Thyroid gland (tissue), 4 donors: ENCODE measurements at regions not wholly inside any gene's neighbourhood (a gene's known extent, or its start where the extent isn't known, plus 50 kb on each side); places are given as distances from the start of the nearest gene placed in this dataset.

Source experiments
- DNase-seq, 2 donors: peaks; one replicate each; pipeline ENCODE4 v3.0.0-alpha.2; 2019
- H3K27ac ChIP-seq, 3 donors: fragments of 200-600 bp; sonication (generic); 1 replicate in 2 of 3; 2 replicates in 1 of 3; pipeline ENCODE4 v1.5.1; 2016 to 2019; ENCODE audit warnings: mild to moderate bottlenecking in 1 of 3, moderate library complexity in 1 of 3
- H3K27me3 ChIP-seq: fragments of 200-600 bp; sonication (generic); one replicate; pipeline ENCODE4 v1.5.1; 2019
- H3K36me3 ChIP-seq, 2 donors: fragments of 200-600 bp; sonication (generic); one replicate each; pipeline ENCODE4 v1.5.1; 2016 to 2019
- H3K4me1 ChIP-seq, 2 donors: fragments of 200-600 bp; sonication (generic); one replicate each; pipeline ENCODE4 v1.5.1; 2017 to 2019
- H3K4me3 ChIP-seq, 3 donors: fragments of 200-600 bp; sonication (generic); replicated peaks in 1 of 3; 1 replicate in 2 of 3; 2 replicates in 1 of 3; pipeline ENCODE4 v1.5.1; 2016; ENCODE audit warnings: mild to moderate bottlenecking in 1 of 3
- H3K9me3 ChIP-seq: fragments of 200-600 bp; sonication (generic); one replicate; pipeline ENCODE4 v1.5.1; 2017
- POLR2A ChIP-seq, 2 donors: fragments of 450-650 bp; IDR thresholded peaks; one replicate each; pipeline ENCODE4 v1.6.1; 2017; ENCODE audit warnings: antibody characterized with exemption in 2 of 2, mild to moderate bottlenecking in 2 of 2, moderate library complexity in 1 of 2
- WGBS, 2 donors: methylation state at CpG; one replicate each; pipeline ENCODE4 v1.1.5; 2017; 5-methylcytosine and 5-hydroxymethylcytosine counted together
- intact Hi-C: fragments of 100-400 bp; cut with DNase I; formaldehyde crosslinking; loops from one replicate; pipeline ENCODE4 v1.15.1; 2023
- TF ChIP-seq, protein P1 (sequence below), 6 experiments: fragments of 200-600 bp in 3 of 6; fragments of 450-650 bp in 3 of 6; sonication (generic) in 3 of 6; IDR thresholded peaks; one replicate each; pipeline ENCODE4 v1.5.1; 2016 to 2019; ENCODE audit warnings: antibody characterized with exemption in 6 of 6, mild to moderate bottlenecking in 2 of 6, inconsistent platforms in 1 of 6, moderate library complexity in 1 of 6

DNA sequence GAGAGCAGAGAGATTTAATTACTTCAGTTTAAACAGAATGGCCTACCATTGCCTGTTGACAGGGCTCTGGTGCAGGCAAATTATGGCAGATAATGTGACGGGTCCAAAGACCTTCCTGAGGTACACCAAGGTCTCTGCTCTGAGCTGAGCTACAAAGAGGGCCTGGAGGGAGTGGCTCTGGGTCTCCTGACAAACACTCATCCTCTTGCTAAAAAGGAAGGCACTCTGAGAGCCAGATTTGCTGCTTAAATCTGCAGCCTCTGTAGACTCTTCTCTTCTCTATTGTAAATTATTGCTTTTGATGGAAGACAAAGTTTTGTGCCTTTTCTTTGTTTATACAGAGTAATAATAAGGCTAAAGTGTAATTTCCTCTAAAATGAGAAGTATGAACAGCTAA, 529.5 kb upstream of the FZD8 start:
- intact Hi-C loops = no loop called here
- WGBS, 2 donors = 62 to 67% methylated on average over 1 of the region's 1 CpG
- Histone ChIP-seq H3K27me3 (no peaks in the 10 kb centered on the region), H3K9me3 (no peaks in the 10 kb centered on the region), H3K4me3 (no peak overlapping the region), H3K4me1 (no peaks in the 10 kb centered on the region), H3K36me3 (no peaks in the 10 kb centered on the region), H3K27ac (no peak overlapping the region)
- TF ChIP-seq, protein P1, sequence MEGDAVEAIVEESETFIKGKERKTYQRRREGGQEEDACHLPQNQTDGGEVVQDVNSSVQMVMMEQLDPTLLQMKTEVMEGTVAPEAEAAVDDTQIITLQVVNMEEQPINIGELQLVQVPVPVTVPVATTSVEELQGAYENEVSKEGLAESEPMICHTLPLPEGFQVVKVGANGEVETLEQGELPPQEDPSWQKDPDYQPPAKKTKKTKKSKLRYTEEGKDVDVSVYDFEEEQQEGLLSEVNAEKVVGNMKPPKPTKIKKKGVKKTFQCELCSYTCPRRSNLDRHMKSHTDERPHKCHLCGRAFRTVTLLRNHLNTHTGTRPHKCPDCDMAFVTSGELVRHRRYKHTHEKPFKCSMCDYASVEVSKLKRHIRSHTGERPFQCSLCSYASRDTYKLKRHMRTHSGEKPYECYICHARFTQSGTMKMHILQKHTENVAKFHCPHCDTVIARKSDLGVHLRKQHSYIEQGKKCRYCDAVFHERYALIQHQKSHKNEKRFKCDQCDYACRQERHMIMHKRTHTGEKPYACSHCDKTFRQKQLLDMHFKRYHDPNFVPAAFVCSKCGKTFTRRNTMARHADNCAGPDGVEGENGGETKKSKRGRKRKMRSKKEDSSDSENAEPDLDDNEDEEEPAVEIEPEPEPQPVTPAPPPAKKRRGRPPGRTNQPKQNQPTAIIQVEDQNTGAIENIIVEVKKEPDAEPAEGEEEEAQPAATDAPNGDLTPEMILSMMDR (IDR thresholded peaks at IDR 0.05) = no peak
- no peak for TF ChIP-seq POLR2A (IDR thresholded peaks at IDR 0.05)
- no peak for DNase-seq

DNA sequence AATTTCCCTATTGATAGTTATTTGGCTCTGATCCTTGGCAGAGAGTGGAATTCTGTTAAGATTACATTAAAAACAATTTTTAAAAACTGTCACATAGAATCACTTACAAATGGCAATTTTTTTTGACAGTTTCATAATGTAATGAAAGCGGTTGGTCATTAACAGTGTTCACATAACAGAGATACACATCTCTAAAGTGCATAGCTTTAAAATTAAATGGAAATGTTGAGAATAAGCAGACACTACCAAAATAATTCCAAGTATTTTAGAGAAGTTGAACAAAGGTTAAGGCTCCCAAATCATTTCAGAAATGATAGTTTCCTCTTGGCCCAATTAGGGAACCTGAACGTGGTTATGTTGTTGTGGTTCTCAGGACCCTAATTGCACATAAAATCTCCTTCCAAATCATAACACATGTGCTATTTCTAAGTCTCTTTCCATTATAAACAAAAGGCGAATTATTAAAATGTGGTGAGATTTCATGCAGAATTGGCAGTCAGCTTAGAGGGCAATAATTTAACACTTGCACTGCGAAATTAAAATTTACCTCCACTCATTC, 528.9 kb upstream of the FZD8 start:
- Histone ChIP-seq H3K9me3 (no peaks in the 10 kb centered on the region), H3K27me3 (no peaks in the 10 kb centered on the region), H3K36me3 (no peaks in the 10 kb centered on the region), H3K4me3 (no peak overlapping the region), H3K4me1 (no peaks in the 10 kb centered on the region), H3K27ac (no peak overlapping the region)
- 74 to 86% methylated on average over 4 of the region's 4 CpGs for WGBS, 2 donors
- DNase-seq = no peak
- intact Hi-C loops = no loop called here
- TF ChIP-seq, protein P1 (IDR thresholded peaks at IDR 0.05) = no peak
- no peak for TF ChIP-seq POLR2A (IDR thresholded peaks at IDR 0.05)

GRCh38 chr10:36170142-36170719, 528.1 kb upstream of the FZD8 start:
- intact Hi-C loops = no loop called here
- no peak for DNase-seq
- WGBS, 2 donors = 93 to 96% methylated on average over 2 of the region's 2 CpGs
- Histone ChIP-seq H3K9me3 (no peaks in the 10 kb centered on the region), H3K27me3 (no peaks in the 10 kb centered on the region), H3K4me3 (no peak overlapping the region), H3K27ac (no peak overlapping the region), H3K36me3 (no peaks in the 10 kb centered on the region), H3K4me1 (no peaks in the 10 kb centered on the region)
- TF ChIP-seq, protein P1 (IDR thresholded peaks at IDR 0.05) = no peak

DNA sequence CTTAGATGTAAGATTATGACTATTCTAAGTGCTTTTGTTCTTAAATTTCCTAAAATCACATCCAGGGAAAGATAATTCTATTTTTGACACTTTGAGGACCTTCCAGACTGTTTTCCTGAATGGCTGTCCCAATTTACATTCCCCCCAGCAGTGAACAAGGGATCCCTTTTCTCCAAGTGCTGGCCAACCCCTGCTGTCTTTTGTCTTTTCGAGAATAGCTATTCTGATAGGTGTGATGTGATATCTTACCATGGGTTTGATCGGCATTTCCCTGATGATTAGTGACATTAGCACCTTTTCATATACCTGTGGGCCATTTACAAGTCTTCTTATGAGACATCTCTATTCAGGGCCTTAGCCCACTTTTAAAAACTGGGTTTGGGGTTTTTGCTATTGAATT, 526.7 kb upstream of the FZD8 start:
- no peak overlapping the region for H3K4me3 ChIP-seq
- 86 to 93% methylated on average over 2 of the region's 2 CpGs for WGBS, 2 donors
- TF ChIP-seq, protein P1 (IDR thresholded peaks at IDR 0.05) = no peak
- TF ChIP-seq POLR2A (IDR thresholded peaks at IDR 0.05) = no peak
- H3K27me3 ChIP-seq = no peaks in the 10 kb centered on the region
- no peaks in the 10 kb centered on the region for H3K36me3 ChIP-seq
- no peak for DNase-seq
- no peak overlapping the region for H3K27ac ChIP-seq
- H3K9me3 ChIP-seq = no peaks in the 10 kb centered on the region
- intact Hi-C loops = no loop called here
- H3K4me1 ChIP-seq = no peaks in the 10 kb centered on the region

DNA sequence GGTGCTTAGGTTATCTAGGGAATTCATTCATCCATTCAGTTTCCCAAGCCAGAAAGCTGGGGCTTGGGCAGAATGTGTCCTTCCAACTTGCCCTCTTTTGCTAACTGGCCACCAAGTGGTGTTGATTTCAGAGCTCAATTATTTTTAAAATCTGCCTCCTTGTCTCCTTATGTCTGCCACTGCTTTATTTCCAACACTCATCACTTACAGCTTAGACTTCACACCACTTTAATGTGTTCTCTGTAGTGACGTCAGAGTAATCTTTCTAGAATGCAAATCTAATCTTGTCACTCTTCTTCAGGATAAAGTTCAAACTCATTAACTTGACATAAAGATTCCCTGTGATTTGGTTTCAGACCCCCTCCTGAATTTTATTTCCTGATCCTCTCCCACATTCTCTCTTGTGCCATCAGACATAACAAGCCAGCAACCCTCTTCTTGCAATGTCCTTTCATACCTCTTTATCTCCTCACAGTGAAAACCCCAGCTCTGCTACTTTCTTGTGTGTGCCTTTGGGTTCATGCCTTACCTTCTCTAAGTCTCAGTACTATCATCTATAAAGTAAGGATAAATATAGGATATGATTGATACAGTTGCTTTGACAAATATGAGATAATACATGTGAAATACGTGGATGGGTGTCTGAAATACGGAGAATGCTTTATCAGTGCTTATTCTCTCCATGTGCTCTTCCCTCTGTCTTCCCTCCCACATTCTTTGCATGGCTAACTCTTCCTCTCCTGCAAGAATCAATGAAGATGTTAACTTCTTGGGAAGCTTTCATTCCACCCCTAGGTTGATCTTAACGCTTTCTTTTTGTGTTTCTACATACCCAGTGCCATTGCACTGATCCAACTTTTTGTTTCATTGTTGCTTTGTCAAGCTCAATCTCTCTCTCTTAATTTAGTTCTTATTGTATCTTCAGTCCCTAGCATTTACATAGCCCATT, 522.7 kb upstream of the FZD8 start:
- WGBS, 2 donors = 92 to 94% methylated on average over 4 of the region's 4 CpGs
- Histone ChIP-seq H3K4me1 (no peaks in the 10 kb centered on the region), H3K36me3 (no peaks in the 10 kb centered on the region), H3K27me3 (no peaks in the 10 kb centered on the region), H3K9me3 (no peaks in the 10 kb centered on the region), H3K4me3 (no peak overlapping the region), H3K27ac (no peak overlapping the region)
- intact Hi-C loops = no loop called here
- TF ChIP-seq, protein P1 (IDR thresholded peaks at IDR 0.05) = no peak
- no peak for TF ChIP-seq POLR2A (IDR thresholded peaks at IDR 0.05)
- DNase-seq = no peak
